ENCODE measurements at regions not wholly inside any gene's neighbourhood (a gene's known extent, or its start where the extent isn't known, plus 50 kb on each side); places are given as distances from the start of the nearest gene placed in this dataset.

DNA sequence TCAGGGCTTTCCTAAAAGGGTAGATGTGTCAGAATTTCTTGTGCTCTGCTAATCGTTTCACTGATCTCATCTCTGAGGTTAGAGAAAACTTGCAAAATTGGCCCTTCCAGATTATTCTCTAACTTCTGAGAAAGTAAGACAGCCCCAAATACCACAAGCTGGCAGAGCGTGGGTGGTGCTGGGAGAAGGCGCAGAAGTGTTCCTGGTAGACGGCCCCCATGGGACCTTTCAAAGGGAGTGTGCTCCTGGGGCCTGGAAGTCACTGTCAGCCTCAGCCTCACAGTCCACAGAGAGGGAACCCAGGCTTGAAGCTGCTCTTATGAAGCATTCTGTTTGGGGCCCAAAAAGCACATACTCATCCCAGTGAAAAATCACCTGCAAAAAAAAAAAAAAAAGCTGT, 86.5 kb upstream of the PFN2 start:
- DNase-seq, result peak in 1 of 2 experiments; percentile 69

DNA sequence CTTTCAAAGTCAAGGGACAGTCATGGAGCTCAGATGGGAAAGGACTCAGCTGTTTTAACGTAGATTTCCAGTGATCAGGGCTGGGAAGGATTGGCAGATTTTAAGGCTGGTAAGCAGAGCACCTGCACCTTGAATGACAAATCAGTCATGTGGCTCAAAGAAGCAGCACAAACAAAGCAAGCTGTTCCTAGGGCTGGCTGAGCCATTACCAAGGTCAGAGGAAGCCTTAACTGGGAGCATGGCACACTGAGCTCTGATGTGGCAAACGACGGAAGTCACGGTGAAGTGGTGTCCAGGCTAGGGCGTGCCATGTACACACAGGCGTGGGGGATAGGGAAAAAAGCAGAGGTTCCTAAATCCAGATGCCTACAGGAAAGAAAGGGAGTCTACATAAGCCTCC, 84.6 kb upstream of the PFN2 start:
- no peak for DNase-seq

DNA sequence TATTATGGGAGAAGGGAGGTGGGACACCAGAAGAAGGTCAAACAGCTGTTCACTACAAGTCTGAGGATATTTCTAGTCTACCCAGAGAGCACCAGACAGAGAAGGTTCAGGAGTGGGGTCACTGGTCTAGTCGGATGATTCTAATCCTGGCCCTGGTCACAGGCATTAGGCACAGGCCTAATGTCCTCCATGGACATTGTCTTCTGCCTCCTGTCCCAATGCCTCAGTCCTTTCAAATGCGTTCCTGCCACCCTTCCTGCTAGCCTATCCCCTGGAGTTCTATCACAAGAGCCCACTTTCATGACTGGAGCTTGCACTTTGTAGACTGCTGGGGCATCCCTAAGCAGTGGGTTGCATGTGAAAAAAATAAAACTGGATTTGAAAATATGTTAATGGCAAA, 83.9 kb upstream of the PFN2 start:
- no peak for DNase-seq

DNA sequence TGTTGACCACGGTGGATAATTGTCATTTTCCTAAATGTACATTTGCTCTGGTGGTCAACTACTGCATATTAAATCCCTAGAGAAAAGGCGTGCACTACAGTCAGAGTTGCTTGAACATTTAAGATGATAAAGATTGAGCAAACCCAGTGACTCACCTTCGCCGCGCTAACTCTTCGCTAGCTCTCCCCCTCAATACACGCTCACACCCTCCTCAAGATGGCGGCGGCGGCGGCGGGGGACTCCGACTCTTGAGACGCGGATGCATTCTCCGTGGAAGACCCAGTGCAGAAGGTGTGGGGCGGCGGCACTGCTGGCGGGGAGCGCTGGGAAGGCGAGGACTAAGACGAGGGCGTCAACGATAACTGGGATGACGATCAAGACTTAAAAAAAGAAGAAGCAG, 79.8 kb upstream of the PFN2 start:
- DNase-seq, result no peak

DNA sequence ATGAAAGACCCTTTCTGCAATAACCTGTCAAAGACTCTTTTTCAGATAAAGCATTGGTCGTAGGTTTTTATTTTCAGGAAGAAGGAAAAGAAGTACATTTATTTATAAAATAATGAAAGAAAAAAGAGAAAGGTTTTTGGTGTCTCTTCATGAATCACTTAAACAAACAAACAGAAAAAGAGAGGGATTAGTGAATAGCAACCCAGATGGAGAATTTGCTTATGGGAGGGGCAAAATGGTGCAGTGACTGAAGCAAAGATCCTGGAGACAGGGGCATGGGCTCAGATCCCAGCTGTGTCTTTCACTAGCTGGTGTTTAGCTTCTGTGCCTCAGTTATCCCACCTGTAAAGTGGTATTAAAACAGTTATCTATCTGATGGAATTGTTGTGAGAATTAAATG, 78.6 kb upstream of the PFN2 start:
- no peak for DNase-seq

DNA sequence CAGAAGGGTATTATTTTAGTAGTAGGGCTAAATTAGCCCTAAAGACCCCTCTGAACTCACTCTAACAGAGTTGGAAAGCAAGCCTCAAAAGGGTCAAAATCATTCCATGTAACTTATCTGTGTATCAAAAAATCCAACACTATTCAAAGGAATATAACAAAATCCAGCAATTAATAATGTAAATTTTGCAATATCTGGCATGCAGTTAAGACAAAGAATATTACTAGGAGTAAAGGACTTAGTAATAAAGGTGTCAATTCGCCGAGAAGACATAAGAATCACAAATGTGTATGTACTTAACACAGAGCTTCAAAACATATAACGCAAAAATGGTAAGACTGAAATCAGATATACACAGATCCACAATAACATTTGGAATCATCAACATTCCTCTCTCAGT, 71.2 kb upstream of the PFN2 start:
- no peak for DNase-seq

DNA sequence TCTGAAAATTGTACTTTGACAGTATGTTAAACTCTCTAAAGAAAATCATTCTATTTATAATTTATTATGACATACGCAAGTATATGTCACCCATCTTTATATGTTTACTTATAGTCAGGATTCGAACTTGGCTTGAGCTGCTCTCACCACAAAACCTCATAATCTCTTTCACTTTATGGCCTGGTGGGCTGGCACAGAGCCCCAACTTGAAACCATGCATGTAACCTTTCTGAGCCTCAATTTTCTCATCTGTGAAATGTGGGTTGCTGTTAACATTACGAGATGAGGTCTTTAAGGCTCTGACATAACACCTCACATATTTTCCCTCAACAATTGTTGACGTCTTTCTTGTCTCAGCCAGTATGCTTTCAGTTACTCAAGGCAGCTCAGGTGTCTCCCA, 69.4 kb upstream of the PFN2 start:
- DNase-seq, result no peak

DNA sequence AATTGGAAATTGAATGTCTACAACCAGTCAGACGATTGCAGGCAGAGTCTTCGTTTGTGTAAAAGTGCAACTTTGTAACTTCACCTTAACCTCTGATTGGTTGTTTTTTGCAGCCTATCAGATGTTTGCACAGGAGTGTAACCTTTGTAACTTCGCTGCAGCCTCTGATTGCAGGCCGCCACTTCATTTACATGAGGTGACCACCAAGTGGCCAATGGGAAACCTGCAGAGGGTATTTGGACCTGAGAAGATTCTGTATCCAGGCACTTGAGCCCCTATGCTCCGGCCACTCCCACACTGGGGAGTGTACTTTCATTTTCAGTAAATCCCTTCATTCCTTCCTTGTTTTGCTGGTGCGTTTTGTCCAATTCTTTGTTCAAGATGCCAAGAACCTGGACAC, 68.1 kb upstream of the PFN2 start:
- DNase-seq, result no peak

DNA sequence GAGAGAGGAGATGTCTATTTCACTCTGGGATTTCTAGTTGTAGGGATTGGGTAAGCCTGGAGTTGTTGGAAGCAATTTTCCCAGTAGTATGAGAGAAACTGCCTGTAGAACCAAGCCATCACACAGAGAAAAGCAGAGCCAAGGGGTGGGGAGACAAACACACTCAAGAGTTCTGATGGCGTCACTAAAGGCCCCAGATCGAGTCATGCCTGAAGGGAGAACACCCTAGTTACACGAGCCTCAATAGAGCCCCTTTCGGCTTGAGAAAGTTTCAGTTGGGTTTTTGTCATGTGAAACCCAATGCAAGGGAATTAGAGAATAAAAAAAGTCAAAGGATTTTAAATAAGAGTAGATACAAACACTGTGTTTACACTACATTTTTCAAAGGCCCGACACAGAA, 66.1 kb upstream of the PFN2 start:
- no peak for DNase-seq

DNA sequence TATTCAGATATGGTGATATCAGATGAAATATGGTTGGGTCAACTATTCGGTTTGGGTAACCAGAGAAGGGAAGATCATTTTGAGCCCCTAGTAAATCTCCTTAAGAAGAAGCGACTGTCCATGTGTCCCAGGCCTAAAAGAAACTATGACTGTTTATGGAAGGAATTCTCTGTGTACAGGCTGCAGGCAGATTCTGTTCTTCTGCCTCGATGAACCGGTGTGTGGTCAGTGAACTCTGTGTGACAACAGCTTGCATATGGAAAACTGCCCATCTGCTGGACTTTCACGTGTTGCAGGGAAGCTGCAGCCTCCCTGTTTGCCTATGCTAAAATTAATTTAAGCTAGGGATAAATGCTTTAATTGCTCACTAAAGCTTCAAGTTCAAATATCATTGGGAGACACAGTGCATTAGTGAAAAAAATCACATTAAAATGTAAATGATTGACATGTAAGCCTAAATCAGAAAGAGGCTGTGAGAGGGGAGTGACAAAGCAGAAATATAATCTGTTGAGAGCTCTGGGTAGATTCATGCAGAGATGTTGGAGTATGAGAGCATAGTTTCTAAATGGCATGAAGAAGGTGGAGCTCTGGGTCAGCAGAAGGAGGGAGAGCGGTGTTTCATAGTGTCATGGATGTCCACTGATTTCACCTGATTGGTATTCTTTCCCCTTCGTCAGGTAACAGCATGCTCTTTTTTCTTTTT, 65.4 kb upstream of the PFN2 start:
- DNase-seq, result no peak

DNA sequence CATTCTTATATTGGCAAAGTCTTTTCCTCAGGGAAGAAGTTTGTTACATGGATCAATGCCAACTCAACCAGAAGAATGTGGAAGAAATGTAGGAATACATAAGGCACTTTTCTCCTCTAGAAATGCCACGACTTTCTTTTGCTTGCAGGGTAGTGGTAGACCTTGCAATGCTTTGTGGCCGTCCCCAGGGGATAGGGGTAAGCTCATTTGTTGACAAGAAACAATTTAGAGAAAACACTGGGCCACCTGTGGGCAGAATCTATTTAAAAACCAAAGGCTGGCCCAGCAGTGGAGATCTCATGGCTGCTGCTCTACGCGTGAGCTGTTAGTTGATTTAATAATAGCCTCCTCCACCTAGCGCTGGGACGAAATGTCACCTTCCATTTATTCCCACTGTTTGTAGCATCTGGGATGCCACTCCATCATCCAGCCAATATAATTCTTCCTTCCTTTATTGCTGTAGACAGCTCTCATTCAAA, 64.6 kb upstream of the PFN2 start:
- no peak for DNase-seq

DNA sequence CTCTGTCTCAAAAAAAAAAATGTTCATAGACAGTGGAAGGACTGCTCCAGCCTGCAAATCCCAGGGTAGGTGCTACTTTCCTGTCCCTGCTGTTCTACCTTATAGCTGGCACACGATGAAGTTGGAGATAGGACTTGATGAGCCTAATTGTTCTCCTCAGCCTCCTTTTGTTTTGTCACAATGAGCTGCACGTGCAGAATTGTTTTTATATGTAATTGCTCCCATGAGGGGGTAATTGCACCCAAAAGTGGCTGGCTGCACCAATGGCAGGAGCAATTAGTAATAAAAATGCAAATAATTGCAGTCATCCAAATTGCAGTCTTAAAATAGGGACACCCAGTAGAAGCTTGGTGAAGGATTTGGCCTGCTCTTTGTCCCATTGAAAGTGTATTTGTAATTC, 63.0 kb upstream of the PFN2 start:
- no peak for DNase-seq

DNA sequence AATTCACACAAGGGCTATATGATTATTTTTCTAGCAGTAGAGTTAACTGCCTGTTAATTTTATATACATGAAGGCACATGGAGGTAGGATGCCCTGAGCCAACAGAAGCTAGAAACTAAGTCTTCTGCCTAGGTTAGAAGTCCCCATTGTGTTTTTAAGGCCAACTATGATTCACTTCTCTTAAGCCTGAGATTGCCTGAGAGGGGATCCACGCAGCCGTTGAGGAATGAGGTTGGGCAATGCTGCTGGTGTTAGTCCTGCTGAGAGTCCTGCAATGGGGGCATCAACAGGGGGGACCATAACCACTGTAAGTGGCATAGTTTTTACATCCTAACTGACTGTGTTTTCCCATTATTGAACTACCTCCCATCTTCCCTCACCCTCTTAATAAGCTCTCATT, 60.1 kb upstream of the PFN2 start:
- DNase-seq, result no peak

DNA sequence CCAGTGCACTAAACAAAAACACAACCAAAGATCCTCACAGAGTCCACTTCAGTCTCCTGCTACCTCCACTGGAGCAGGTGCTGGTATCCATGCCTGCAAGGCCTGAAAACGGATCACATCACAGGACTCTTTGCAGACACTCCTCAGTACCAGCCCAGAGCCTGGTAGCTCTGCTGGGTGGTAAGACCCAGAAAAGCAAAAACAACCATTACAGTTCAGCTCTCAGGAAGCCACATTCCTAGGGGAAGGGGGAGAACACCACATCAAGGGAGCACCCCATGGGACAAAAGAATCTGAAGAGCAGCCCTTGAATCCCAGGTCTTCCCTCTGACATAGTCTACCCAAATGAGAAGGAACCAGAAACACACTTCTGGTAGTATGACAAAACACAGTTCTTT, 52.5 kb upstream of the PFN2 start:
- no peak for DNase-seq

DNA sequence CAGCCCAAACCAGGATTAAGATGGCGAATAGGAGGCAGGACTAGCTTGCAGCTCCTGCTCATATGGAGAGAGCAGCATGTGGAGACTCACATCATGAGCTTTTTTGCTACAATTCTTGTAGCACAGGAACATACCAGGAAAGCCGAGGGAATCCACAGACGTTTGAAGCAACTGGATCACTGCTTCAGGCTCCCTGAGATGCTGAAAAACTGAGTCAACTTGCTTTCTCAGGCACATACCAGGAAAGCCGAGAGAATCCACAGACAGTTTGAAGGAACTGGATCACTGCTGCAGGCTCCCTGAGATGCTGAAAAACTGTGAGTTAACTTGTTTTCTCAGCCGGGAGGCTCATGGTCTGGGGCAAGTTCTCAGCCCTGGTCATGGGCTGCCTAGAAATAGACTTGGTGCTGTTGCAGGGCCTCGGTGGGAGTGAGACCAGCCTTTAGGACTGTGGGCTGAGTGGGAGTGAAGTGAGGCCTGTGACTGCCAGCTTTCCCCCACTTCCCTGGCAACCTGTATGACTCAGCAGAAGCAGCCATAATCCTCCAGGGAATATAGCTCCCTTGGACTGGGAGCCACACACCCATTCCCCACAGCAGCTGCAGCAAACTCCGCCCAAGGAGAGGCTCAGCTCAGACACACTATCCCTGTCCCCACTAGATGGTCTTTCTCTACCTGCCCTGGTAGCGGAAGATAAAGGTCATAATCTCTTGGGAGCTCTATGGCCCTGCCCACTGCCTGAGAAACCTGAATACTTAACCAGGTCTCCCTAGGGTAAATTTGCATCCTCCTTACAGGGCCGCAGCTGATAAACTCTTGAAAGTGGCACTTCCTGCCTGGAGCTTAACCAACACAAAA, 51.9 kb upstream of the PFN2 start:
- DNase-seq, result peak; percentile 97 to 98

DNA sequence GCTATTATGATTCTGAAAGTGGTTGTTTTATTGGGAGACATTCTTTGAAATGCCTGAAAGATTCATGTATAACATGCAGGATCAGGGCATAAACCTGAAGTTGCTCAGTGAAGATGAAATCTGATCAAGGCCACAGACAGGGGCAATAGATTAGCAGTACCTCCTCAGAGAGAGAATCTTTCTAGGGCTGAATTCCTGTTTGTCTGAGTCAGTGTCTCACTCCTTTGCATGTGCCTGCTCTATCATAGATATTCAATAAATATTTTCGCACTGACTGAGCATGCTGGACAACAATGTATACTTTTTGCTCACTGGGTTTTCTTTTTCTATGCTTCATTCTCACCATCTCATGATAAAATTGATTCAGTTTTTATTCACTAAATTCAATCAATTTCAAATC, 49.8 kb upstream of the PFN2 start:
- DNase-seq, result no peak

All from NCI-H526 (cell line).